ENCODE measurements at regions not wholly inside any gene's neighbourhood (a gene's known extent, or its start where the extent isn't known, plus 50 kb on each side); places are given as distances from the start of the nearest gene placed in this dataset.

- TF ChIP-seq SIN3A (IDR thresholded peaks at IDR 0.05; ENCODE audit: borderline replicate concordance, insufficient read depth, low read length) (no peak), REST (IDR thresholded peaks at IDR 0.05; ENCODE audit: insufficient read depth in 1 of 2, low read depth in 2 of 2, low read length in 2 of 2) (no peak), TAF1 (IDR thresholded peaks at IDR 0.05; ENCODE audit: borderline replicate concordance, insufficient read depth, low read length) (no peak), FOXP2 (optimal IDR thresholded peaks at IDR 0.05; ENCODE audit: borderline replicate concordance, extremely low read depth, extremely low read length, insufficient read depth) (no peak), POLR2AphosphoS5 (IDR thresholded peaks at IDR 0.05; ENCODE audit: low read depth, low read length) (no peak)
Measured at GRCh38 chr4:100075486-100076270, 114.6 kb downstream of the DDIT4L start.

- no peak for TF ChIP-seq FOXP2 (optimal IDR thresholded peaks at IDR 0.05; ENCODE audit: borderline replicate concordance, extremely low read depth, extremely low read length, insufficient read depth)
- TF ChIP-seq REST (IDR thresholded peaks at IDR 0.05; ENCODE audit: insufficient read depth in 1 of 2, low read depth in 2 of 2, low read length in 2 of 2), result no peak
- no peak for TF ChIP-seq SIN3A (IDR thresholded peaks at IDR 0.05; ENCODE audit: borderline replicate concordance, insufficient read depth, low read length)
- TF ChIP-seq POLR2AphosphoS5 (IDR thresholded peaks at IDR 0.05; ENCODE audit: low read depth, low read length), result no peak
- no peak for TF ChIP-seq TAF1 (IDR thresholded peaks at IDR 0.05; ENCODE audit: borderline replicate concordance, insufficient read depth, low read length)
Measured at GRCh38 chr4:100075056-100075455, 115.2 kb downstream of the DDIT4L start.

- no peak for TF ChIP-seq POLR2AphosphoS5 (IDR thresholded peaks at IDR 0.05; ENCODE audit: low read depth, low read length)
- TF ChIP-seq FOXP2 (optimal IDR thresholded peaks at IDR 0.05; ENCODE audit: borderline replicate concordance, extremely low read depth, extremely low read length, insufficient read depth), result no peak
- TF ChIP-seq SIN3A (IDR thresholded peaks at IDR 0.05; ENCODE audit: borderline replicate concordance, insufficient read depth, low read length), result no peak
- TF ChIP-seq TAF1 (IDR thresholded peaks at IDR 0.05; ENCODE audit: borderline replicate concordance, insufficient read depth, low read length), result no peak
- no peak for TF ChIP-seq REST (IDR thresholded peaks at IDR 0.05; ENCODE audit: insufficient read depth in 1 of 2, low read depth in 2 of 2, low read length in 2 of 2)
Measured at GRCh38 chr4:100071506-100071905, 118.8 kb downstream of the DDIT4L start.

- TF ChIP-seq FOXP2 (optimal IDR thresholded peaks at IDR 0.05; ENCODE audit: borderline replicate concordance, extremely low read depth, extremely low read length, insufficient read depth) (no peak), REST (IDR thresholded peaks at IDR 0.05; ENCODE audit: insufficient read depth in 1 of 2, low read depth in 2 of 2, low read length in 2 of 2) (no peak)
Measured at GRCh38 chr4:100070868-100071267, 119.4 kb downstream of the DDIT4L start.

Data from PFSK-1 (cell line).